ENCODE measurements at regions not wholly inside any gene's neighbourhood (a gene's known extent, or its start where the extent isn't known, plus 50 kb on each side); places are given as distances from the start of the nearest gene placed in this dataset.

- TF ChIP-seq, protein P1, sequence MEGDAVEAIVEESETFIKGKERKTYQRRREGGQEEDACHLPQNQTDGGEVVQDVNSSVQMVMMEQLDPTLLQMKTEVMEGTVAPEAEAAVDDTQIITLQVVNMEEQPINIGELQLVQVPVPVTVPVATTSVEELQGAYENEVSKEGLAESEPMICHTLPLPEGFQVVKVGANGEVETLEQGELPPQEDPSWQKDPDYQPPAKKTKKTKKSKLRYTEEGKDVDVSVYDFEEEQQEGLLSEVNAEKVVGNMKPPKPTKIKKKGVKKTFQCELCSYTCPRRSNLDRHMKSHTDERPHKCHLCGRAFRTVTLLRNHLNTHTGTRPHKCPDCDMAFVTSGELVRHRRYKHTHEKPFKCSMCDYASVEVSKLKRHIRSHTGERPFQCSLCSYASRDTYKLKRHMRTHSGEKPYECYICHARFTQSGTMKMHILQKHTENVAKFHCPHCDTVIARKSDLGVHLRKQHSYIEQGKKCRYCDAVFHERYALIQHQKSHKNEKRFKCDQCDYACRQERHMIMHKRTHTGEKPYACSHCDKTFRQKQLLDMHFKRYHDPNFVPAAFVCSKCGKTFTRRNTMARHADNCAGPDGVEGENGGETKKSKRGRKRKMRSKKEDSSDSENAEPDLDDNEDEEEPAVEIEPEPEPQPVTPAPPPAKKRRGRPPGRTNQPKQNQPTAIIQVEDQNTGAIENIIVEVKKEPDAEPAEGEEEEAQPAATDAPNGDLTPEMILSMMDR (IDR thresholded peaks at IDR 0.05): no peak
- Histone ChIP-seq H3K27me3 (no peaks in the 10 kb centered on the region), H3K9me3 (no peaks in the 10 kb centered on the region), H3K36me3 (no peaks in the 10 kb centered on the region), H3K4me1 (no peaks in the 10 kb centered on the region), H3K4me3 (no peak overlapping the region), H3K27ac (no peak overlapping the region)
- DNase-seq (no peak), ATAC-seq (no peak)
- intact Hi-C loops (cut with DNase I): no loop called here
These were observed 818.3 kb upstream of the ALCAM start for GRCh38 chr3:104548401-104548800.

GRCh38 chr3:104549099-104549714 lies 817.5 kb upstream of the ALCAM start:
- no peak overlapping the region for H3K4me3 ChIP-seq
- TF ChIP-seq, protein P1 (IDR thresholded peaks at IDR 0.05): no peak
- H3K27me3 ChIP-seq: no peaks in the 10 kb centered on the region
- DNase-seq: no peak
- H3K4me1 ChIP-seq: no peaks in the 10 kb centered on the region
- ATAC-seq: no peak
- H3K27ac ChIP-seq: no peak overlapping the region
- intact Hi-C loops (cut with DNase I): no loop called here
- no peaks in the 10 kb centered on the region for H3K36me3 ChIP-seq
- H3K9me3 ChIP-seq: no peaks in the 10 kb centered on the region

DNA sequence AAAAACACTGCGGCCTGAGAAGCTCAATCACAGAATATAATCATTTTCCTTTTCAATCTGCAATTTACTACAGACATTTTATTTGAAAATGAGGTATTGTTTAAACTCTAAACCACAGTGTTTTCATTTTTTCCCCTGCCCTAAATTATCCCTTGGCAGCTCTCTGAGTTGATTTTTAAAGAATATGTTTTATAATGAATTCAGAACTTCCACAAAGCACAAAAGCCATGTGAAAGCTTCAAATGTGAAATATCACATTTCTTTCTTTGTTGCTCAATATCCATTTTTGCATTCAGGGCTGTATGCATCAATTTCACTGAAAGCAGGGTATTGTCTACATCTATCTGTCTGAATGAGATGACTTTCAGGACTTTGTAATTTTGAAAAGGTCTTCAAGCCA lies 813.6 kb upstream of the ALCAM start:
- Histone ChIP-seq H3K4me1 (no peaks in the 10 kb centered on the region), H3K27ac (no peak overlapping the region), H3K4me3 (no peak overlapping the region), H3K9me3 (no peaks in the 10 kb centered on the region), H3K27me3 (no peaks in the 10 kb centered on the region), H3K36me3 (no peaks in the 10 kb centered on the region)
- TF ChIP-seq, protein P1 (IDR thresholded peaks at IDR 0.05): no peak
- intact Hi-C loops (cut with DNase I): no loop called here
- no peak for ATAC-seq
- no peak for DNase-seq

DNA sequence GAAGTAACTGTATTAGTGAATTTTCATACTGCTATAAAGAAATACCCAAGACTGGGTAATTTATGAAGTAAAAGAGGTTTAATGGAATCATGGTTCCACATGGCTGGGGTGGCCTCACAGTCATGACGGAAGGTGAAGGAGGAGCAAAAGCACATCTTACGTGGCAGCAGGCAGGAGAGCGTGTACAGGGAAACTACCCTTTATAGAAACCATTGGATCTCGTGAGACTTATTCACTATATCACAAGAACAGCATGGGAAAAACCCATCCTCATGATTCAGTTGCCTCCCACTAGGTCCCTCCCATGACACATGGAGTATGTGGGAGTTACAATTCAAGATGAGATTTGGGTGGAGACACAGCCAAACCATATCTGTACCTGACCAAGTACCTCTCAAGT lies 812.3 kb upstream of the ALCAM start:
- H3K27me3 ChIP-seq: no peaks in the 10 kb centered on the region
- no peaks in the 10 kb centered on the region for H3K4me1 ChIP-seq
- H3K36me3 ChIP-seq: no peaks in the 10 kb centered on the region
- no peaks in the 10 kb centered on the region for H3K9me3 ChIP-seq
- no peak overlapping the region for H3K27ac ChIP-seq
- DNase-seq: no peak
- no peak for ATAC-seq
- intact Hi-C loops (cut with DNase I): no loop called here
- H3K4me3 ChIP-seq: no peak overlapping the region
- TF ChIP-seq, protein P1 (IDR thresholded peaks at IDR 0.05): no peak

DNA sequence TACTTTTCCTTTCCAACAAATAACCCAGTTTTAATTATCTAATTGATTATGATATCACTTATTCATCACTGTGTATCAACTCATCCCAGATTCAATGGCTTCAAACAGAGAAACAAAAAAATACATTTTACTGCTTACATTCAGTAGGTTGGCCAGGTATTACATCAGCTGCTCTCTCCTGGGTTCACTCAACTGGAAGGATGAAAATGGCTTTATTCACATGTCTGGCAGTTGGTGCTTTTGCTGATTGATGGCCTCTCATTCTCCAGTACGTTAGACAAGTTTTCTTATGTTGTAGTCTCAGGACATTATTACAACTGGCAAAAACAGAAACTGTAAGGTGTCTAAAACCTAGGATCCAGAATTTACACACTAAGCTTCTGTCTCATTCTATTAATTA lies 811.0 kb upstream of the ALCAM start:
- no peaks in the 10 kb centered on the region for H3K9me3 ChIP-seq

More for the DNA sequence above, 811.0 kb upstream of the ALCAM start:
- no peak overlapping the region for H3K27ac ChIP-seq
- intact Hi-C loops (cut with DNase I): no loop called here
- H3K27me3 ChIP-seq: no peaks in the 10 kb centered on the region
- no peaks in the 10 kb centered on the region for H3K4me1 ChIP-seq
- no peak overlapping the region for H3K4me3 ChIP-seq
- DNase-seq: no peak
- ATAC-seq: no peak
- H3K36me3 ChIP-seq: no peaks in the 10 kb centered on the region
- TF ChIP-seq, protein P1 (IDR thresholded peaks at IDR 0.05): no peak

All from left lung (tissue), 4 donors.